Activated T-helper 9 cell treated with anti-CD3 and anti-CD28 coated beads, Interleukin-2, amount 50 U/mL, for 16 hours (primary cell): ENCODE measurements at regions not wholly inside any gene's neighbourhood (a gene's known extent, or its start where the extent isn't known, plus 50 kb on each side); places are given as distances from the start of the nearest gene placed in this dataset.
"Not testable (repeated sequence)": the region's sequence is repeated elsewhere in the genome, so short reads cannot be mapped to it uniquely, and the experiment has no call there.

Experiments used
- DNase-seq: peaks from one replicate; pipeline ENCODE4 v3.0.0-alpha.2; 2020; ENCODE audit warnings: low read depth

DNA sequence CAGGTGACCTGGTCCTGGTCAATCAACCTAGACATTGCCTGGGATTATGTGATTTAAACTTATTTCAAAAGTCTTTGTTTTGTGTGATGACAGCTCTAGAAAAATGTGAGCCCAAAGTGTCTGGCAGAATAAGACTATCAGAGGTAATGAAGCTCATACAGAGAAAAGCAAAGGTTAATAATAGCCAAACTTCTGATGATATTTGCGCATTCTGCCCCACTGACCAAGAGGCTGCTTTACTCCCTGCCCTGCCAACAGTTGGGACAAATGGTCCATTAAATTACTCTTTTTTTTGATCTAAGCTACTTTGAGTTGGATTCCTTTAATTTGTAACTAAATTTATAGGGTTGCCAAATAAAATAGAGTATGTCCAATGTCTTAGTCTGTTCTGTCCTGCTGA is 911.2 kb downstream of the MCTP2 start:
- DNase-seq, result no peak

- DNase-seq, result no peak
These were observed 915.1 kb downstream of the MCTP2 start for GRCh38 chr15:95146481-95146880.

DNA sequence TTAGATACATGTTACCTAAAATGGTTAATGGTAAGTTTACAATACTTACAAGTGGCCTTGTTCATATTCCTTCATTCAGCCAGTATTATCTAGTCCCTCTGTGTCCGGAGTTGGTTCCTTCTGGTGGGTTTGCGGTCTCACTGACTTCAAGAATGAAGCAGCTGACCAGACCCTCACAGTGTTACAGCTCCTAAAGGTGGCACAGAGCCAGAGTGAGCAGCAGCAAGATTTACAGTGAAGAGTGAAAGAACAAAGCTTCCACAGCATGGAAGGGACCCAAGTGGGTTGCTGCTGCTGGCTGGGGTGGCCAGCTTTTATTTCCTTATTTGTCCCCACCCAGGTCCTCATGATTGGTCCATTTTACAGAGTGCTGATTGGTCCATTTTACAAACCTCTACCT is 916.8 kb downstream of the MCTP2 start:
- DNase-seq, result no peak

DNA sequence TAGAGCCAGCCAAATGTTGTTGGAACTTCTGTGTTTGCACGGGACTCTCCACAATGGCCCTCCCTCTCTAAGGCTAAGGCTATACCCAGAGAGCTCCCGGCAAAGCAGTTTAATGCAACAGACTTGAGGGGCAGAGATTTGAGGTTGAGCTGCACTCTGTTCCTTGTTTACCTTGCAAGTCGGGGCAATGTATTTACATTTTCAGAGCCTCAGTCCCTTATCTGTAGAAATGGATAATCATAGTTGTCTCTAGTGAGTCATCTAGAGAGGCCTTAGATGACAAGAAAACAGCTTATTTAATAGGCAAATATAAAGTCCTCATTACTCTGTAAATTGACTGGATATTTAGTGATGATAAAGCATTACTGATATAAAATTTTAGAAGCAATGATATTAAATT is 917.7 kb downstream of the MCTP2 start:
- DNase-seq, result no peak

DNA sequence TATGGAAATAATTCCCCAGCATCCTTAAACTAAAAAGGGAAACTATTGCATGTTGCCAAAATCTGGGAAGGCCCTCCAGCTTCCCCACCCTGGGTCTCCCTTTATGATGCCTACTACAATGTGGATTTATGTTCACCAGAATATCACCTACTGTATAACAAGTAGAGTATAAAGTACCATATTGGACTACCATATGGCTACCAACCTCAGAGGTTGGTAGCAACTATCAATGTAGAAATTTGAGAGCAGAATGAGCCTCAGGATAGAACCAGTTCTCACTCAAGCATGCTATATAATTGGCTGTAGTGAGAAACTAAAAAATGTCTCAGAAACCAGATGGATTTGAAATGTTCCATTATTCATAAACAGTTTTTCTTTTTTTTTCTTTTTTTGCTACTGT is 918.4 kb downstream of the MCTP2 start:
- no peak for DNase-seq

DNA sequence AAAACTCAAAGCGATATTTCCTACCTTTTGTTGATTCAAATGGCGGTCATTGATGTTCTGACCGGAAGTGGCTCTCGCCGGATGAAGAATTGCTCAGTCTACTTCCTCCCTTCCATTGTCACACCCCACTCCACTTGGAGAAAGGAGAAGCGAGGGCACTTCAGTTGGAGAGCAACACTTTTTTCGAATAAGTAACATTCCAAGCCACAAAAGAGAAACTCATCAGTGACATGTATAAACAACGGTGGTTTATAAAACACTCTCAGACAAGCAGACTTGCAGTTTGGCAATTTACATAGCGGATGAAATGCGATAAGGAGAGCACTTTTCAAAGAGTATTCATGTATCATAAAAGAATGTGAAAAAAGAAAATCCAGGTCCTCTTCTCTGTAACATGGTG is 919.1 kb downstream of the MCTP2 start:
- no peak for DNase-seq

DNA sequence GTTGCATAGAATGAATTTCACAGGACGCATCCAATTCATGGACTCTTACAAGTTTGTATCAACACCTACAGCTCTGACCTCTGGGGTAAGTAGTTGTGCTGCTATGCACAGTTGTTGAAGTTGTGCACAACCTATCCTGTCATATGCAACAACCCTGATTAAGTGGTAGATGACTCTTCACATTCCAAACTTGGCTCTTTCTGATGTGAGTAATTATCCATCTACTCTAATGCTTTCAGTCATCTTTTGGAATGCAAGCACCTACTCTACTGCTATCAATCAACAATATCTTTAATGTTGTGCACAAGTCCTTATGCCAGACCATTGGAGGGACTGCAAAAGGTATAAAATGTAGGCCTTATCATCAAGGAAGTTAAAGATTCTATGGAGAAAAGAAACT is 921.4 kb downstream of the MCTP2 start:
- DNase-seq, result no peak

- not testable (repeated sequence) for DNase-seq
These were observed 921.8 kb downstream of the MCTP2 start for GRCh38 chr15:95153201-95153600.

GRCh38 chr15:95160316-95160715 is 929.0 kb downstream of the MCTP2 start:
- DNase-seq, result no peak

- no peak for DNase-seq
These were observed 930.7 kb downstream of the MCTP2 start for GRCh38 chr15:95162069-95162468.

DNA sequence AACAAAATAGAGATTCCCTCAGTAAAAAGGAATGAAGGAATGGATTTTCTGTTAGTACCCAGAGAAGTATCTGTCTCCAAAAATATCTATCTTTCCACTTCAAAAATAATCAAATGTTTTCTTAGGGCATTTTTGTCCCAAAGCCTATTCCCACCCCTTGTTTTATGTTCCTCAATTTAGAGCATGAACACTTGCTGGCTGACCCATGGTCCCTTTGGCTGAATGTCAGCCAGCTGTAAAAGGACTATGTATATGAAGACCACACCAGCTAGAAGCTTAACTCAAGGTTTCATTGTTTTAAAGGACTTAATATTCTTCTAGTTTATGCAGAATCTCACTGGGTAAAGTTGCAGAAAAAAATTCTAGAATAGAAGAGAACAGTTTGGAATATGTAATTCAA is 931.2 kb downstream of the MCTP2 start:
- no peak for DNase-seq

DNA sequence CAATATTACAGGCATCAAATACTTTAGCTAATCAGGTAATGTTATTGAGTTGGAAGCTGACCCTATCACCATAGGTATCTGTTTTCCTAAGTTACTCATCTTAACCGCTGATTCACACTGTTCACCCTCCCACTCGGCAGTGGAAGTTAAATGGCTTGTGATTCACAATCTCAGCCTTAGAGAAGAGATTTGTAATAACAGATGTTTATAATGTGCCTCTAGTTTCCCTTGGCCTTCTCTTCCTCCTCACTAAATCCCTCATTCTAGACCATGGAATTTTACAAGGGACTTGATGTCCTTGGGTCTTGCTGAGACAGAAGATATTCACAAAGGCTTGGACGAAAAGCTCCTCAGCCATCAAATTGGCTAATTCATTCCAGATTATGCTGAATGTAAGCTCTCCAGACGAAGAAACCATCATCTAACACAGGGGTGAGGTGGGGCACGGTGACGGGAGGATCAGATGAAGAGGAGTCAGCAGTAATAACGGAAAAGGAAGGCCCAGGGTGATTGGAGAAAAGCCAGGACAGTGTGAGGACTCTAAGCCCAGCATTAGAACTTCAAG is 931.7 kb downstream of the MCTP2 start:
- no peak for DNase-seq

GRCh38 chr15:95168152-95168551 is 936.8 kb downstream of the MCTP2 start:
- no peak for DNase-seq

DNA sequence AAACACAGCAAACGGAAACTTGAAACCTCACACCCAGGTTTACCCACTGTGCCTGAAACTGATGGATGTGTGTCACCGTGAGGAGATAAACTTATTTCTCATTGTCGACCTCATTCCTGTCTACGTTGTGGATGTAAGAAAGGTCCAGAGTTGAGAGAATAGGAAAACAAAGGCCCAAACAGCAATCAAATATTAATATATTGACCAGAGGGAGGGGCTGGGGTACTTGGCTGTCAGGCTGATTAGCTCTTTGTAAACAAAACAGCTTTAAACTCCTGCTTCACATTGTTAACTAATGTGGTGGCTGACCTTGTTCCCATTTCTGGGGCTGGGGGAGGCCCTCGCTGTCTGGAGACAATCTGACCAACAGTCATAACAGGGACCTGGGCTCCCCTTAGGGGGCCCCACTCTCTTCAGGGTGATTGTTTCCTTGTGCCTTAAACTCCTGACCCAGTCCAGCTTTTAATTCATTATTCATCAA is 937.6 kb downstream of the MCTP2 start:
- DNase-seq, result no peak

- no peak for DNase-seq
These were observed 938.4 kb downstream of the MCTP2 start for GRCh38 chr15:95169541-95170459.

- no peak for DNase-seq
These were observed 939.4 kb downstream of the MCTP2 start for GRCh38 chr15:95170561-95171380.

DNA sequence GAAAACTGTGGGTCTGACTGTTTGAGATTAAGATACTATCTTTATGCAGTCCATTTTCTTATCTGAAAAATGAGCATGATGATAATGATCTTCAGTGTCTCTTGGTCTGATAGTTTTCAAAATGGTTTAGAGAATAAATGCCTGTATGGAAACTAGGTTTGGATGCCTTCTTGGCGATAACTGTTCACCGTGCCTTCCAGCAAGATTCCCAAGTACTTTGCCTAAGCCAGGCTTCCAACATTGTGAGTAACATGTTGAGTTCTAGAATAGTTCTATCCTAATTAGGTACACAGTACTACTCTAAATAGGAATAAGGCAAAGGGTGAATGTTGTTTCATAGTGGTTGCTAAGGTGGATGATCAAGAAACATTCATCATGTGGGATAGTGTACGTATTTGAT is 940.2 kb downstream of the MCTP2 start:
- DNase-seq, result no peak

DNA sequence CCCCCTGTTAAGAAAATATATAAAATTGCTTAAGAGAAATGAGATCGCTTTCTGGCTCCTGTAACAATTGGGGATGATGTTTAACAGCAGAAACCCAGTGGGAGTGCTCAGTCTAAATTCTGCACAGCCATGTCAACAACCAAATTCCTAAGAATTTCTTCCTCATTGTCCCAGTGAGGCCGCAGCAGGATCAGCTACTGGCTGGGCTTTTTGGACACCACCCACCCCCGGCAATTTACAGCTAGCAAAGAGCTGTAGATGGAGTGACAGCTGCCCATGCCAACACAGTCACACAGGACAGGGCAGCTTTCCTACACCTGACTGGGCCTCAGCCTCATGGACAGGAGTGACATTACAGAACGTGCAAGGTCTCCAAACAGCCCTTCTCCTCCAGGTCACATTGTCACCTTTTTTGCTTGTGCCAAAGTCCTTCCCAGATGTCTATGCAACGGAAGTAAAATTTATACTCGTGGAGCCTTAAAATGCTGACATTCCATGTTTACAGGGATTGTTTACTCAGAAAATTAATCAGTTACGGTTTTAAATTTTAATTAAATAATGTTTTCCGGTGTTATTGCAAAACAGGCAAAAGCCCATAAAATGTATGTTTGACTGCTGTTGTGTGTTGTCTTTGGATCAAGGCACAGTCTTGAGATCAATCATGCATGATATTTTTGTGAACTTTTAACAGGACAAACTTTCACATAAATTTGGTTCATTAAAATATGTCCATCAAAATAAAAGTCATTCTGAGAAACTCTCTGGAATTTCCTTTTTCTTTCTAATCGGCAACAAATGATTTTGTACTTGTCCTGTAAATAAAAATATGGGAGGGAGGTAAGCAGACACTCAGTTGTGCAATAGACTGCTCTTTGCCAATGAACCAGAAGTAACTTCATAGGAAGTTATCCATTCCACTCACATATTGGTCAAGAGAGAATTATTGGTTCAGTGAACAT is 943.2 kb downstream of the MCTP2 start:
- DNase-seq, result no peak

- no peak for DNase-seq
These were observed 944.7 kb downstream of the MCTP2 start for GRCh38 chr15:95175914-95176658.

- no peak for DNase-seq
These were observed 945.6 kb downstream of the MCTP2 start for GRCh38 chr15:95176794-95177577.
